GM23338 (cell line): ENCODE measurements at regions not wholly inside any gene's neighbourhood (a gene's known extent, or its start where the extent isn't known, plus 50 kb on each side); places are given as distances from the start of the nearest gene placed in this dataset.

Source experiments
- ATAC-seq: fragments of 200-7000 bp; cut with Tn5 transposase; 3 replicates; pipeline ENCODE4 v1.9.1; 2020
- DNase-seq: peaks from one replicate; pipeline ENCODE4 v3.0.0-alpha.2; 2015; ENCODE audit warnings: low spot score
- H2AFZ ChIP-seq: fragments of 200-600 bp; sonication (generic); 2 replicates; pipeline ENCODE4 v1.8.0; 2016; ENCODE audit warnings: antibody characterized with exemption, mild to moderate bottlenecking, moderate library complexity
- H3F3A ChIP-seq: fragments of 200-600 bp; sonication (generic); replicated peaks from 2 replicates; pipeline ENCODE4 v1.8.0; 2017; ENCODE audit warnings: antibody characterized with exemption, mixed run types, low read depth
- H3K27ac ChIP-seq: fragments of 200-600 bp; sonication (generic); 2 replicates; pipeline ENCODE4 v1.6.1; 2016; ENCODE audit warnings: low read depth
- H3K27me3 ChIP-seq: fragments of 200-600 bp; sonication (generic); 2 replicates; pipeline ENCODE4 v1.8.0; 2016; ENCODE audit warnings: mild to moderate bottlenecking, mixed run types, moderate library complexity; ENCODE audit not compliant: insufficient read depth
- H3K36me3 ChIP-seq: fragments of 200-600 bp; sonication (generic); 2 replicates; pipeline ENCODE4 v1.8.0; 2016; ENCODE audit warnings: mild to moderate bottlenecking; ENCODE audit not compliant: insufficient read depth
- H3K4me1 ChIP-seq: fragments of 200-600 bp; sonication (generic); 2 replicates; pipeline ENCODE4 v1.8.0; 2016; ENCODE audit warnings: mild to moderate bottlenecking, moderate library complexity; ENCODE audit not compliant: insufficient read depth
- H3K4me2 ChIP-seq: fragments of 200-600 bp; sonication (generic); 2 replicates; pipeline ENCODE4 v1.7.1; 2017; ENCODE audit warnings: mixed run types
- H3K4me3 ChIP-seq: fragments of 200-600 bp; sonication (generic); 2 replicates; pipeline ENCODE4 v1.6.1; 2016; ENCODE audit warnings: mixed run types
- H3K79me2 ChIP-seq: fragments of 200-600 bp; sonication (generic); replicated peaks from 2 replicates; pipeline ENCODE4 v1.8.0; 2017; ENCODE audit warnings: mild to moderate bottlenecking; ENCODE audit not compliant: insufficient read depth
- H3K9me2 ChIP-seq: fragments of 200-600 bp; sonication (generic); 2 replicates; pipeline ENCODE4 v1.8.0; 2017; ENCODE audit not compliant: insufficient read depth
- H4K20me1 ChIP-seq: fragments of 200-600 bp; sonication (generic); replicated peaks from 2 replicates; pipeline ENCODE4 v1.8.0; 2017; ENCODE audit warnings: mild to moderate bottlenecking; ENCODE audit not compliant: insufficient read depth
- H3K27ac Mint-ChIP-seq: 2 replicates; pipeline ENCODE4 v1.8.0; 2020; ENCODE audit warnings: inconsistent platforms, mild to moderate bottlenecking, moderate library complexity, mixed read lengths
- H3K27me3 Mint-ChIP-seq: 3 replicates; pipeline ENCODE4 v1.8.0; 2022; ENCODE audit warnings: low read depth, mild to moderate bottlenecking, moderate library complexity, mixed read lengths, inconsistent platforms; ENCODE audit not compliant: insufficient read depth, poor library complexity
- H3K36me3 Mint-ChIP-seq: 3 replicates; pipeline ENCODE4 v1.8.0; 2021; ENCODE audit warnings: low read depth, mild to moderate bottlenecking, inconsistent platforms, moderate library complexity, mixed read lengths
- H3K4me1 Mint-ChIP-seq: 3 replicates; pipeline ENCODE4 v1.8.0; 2020; ENCODE audit warnings: mild to moderate bottlenecking, inconsistent platforms, mixed read lengths
- H3K4me3 Mint-ChIP-seq: 3 replicates; pipeline ENCODE4 v1.8.0; 2021; ENCODE audit warnings: moderate library complexity, mild to moderate bottlenecking, inconsistent platforms, mixed read lengths
- H3K9me3 Mint-ChIP-seq: 3 replicates; pipeline ENCODE4 v1.8.0; 2020; ENCODE audit warnings: moderate library complexity, mild to moderate bottlenecking, inconsistent platforms, mixed read lengths
- ETS1 ChIP-seq: IDR thresholded peaks from 2 replicates; pipeline ENCODE4 v1.6.1; 2016; ENCODE audit warnings: antibody characterized with exemption
- EZH2 ChIP-seq: fragments of 200-600 bp; sonication (generic); IDR thresholded peaks from one replicate; pipeline ENCODE4 v1.8.0; 2017; ENCODE audit warnings: antibody characterized with exemption, mild to moderate bottlenecking, low read depth; ENCODE audit not compliant: unreplicated experiment
- EZH2phosphoT487 ChIP-seq: fragments of 200-600 bp; sonication (generic); IDR thresholded peaks from one replicate; pipeline ENCODE4 v1.8.1; 2018; ENCODE audit warnings: antibody characterized with exemption; ENCODE audit not compliant: unreplicated experiment
- JUNB ChIP-seq: IDR thresholded peaks from one replicate; pipeline ENCODE4 v1.6.1; 2016; ENCODE audit warnings: antibody characterized with exemption; ENCODE audit not compliant: unreplicated experiment
- NANOG ChIP-seq: IDR thresholded peaks from 2 replicates; pipeline ENCODE4 v1.6.1; 2016; ENCODE audit warnings: antibody characterized with exemption, borderline replicate concordance
- POLR2AphosphoS5 ChIP-seq: IDR thresholded peaks from 2 replicates; pipeline ENCODE4 v1.6.1; 2016; ENCODE audit warnings: antibody characterized with exemption, low read depth
- STAT1 ChIP-seq: IDR thresholded peaks from one replicate; pipeline ENCODE4 v1.6.1; 2016; ENCODE audit warnings: antibody characterized with exemption; ENCODE audit not compliant: unreplicated experiment
- ZNF114 ChIP-seq: fragments of 250-450 bp; sonication (Bioruptor Pico); IDR thresholded peaks from 2 replicates; pipeline ENCODE4 v1.5.0; 2020; ENCODE audit warnings: mild to moderate bottlenecking, moderate library complexity
- ZNF331 ChIP-seq: fragments of 250-450 bp; sonication (Bioruptor Pico); IDR thresholded peaks from 2 replicates; pipeline ENCODE4 v1.5.0; 2020; ENCODE audit warnings: low read depth, mild to moderate bottlenecking, moderate library complexity
- TF ChIP-seq, protein P1 (sequence below): IDR thresholded peaks from one replicate; pipeline ENCODE4 v1.6.1; 2018; ENCODE audit warnings: antibody characterized with exemption; ENCODE audit not compliant: unreplicated experiment

- no peaks in the 10 kb centered on the region for H3K4me1 Mint-ChIP-seq
- no peaks in the 10 kb centered on the region for H3K27me3 Mint-ChIP-seq
- H3K27ac Mint-ChIP-seq: no peak overlapping the region
Measured at GRCh38 chrX:42117318-42117717, 194.0 kb upstream of the CASK start.

DNA sequence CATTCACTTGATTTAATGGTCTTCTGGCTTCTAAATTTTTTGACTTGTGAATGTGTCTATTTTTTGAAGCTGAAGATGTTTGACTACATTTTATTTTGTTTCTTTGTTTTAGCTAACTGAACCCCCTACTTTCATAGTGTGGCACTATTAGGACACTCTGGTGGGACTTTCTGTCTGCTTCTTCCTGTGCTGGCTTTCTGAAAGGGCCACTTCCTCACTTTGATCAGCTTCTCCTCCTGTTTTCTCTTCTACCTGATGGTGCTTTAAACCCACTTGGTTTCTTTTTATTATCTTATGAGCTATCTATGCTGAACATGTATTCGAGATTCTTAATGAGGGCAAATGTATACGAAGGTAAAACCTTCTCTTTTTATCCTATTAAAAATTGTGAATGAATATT, 186.1 kb upstream of the CASK start:
- Histone ChIP-seq H3F3A (no peaks in the 10 kb centered on the region), H3K4me2 (no peak overlapping the region), H3K79me2 (no peaks in the 10 kb centered on the region), H4K20me1 (no peaks in the 10 kb centered on the region), H3K27me3 (no peaks in the 10 kb centered on the region), H3K9me2 (no peaks in the 10 kb centered on the region), H2AFZ (no peak overlapping the region), H3K36me3 (no peaks in the 10 kb centered on the region), H3K4me1 (no peaks in the 10 kb centered on the region), H3K4me3 (no peak overlapping the region), H3K27ac (no peak overlapping the region)
- Mint-ChIP-seq H3K27me3 (no peaks in the 10 kb centered on the region), H3K9me3 (peaks cover 11% of the 10 kb centered on the region; the same call in 2 of the 3 replicates), H3K36me3 (peaks cover 15% of the 10 kb centered on the region; the same call in 2 of the 3 replicates), H3K4me3 (no peak overlapping the region), H3K27ac (no peak overlapping the region), H3K4me1 (no peaks in the 10 kb centered on the region; the same call in 2 of the 3 replicates)
- no peak for DNase-seq
- ATAC-seq: no peak
- TF ChIP-seq NANOG: no peak
- TF ChIP-seq EZH2: no peak
- TF ChIP-seq, protein P1, sequence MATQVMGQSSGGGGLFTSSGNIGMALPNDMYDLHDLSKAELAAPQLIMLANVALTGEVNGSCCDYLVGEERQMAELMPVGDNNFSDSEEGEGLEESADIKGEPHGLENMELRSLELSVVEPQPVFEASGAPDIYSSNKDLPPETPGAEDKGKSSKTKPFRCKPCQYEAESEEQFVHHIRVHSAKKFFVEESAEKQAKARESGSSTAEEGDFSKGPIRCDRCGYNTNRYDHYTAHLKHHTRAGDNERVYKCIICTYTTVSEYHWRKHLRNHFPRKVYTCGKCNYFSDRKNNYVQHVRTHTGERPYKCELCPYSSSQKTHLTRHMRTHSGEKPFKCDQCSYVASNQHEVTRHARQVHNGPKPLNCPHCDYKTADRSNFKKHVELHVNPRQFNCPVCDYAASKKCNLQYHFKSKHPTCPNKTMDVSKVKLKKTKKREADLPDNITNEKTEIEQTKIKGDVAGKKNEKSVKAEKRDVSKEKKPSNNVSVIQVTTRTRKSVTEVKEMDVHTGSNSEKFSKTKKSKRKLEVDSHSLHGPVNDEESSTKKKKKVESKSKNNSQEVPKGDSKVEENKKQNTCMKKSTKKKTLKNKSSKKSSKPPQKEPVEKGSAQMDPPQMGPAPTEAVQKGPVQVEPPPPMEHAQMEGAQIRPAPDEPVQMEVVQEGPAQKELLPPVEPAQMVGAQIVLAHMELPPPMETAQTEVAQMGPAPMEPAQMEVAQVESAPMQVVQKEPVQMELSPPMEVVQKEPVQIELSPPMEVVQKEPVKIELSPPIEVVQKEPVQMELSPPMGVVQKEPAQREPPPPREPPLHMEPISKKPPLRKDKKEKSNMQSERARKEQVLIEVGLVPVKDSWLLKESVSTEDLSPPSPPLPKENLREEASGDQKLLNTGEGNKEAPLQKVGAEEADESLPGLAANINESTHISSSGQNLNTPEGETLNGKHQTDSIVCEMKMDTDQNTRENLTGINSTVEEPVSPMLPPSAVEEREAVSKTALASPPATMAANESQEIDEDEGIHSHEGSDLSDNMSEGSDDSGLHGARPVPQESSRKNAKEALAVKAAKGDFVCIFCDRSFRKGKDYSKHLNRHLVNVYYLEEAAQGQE: no peak
- no peak for TF ChIP-seq EZH2phosphoT487
- no peak for TF ChIP-seq STAT1
- no peak for TF ChIP-seq ETS1
- no peak for TF ChIP-seq ZNF331 (CRISPR knock-in tag)
- TF ChIP-seq ZNF114 (CRISPR knock-in tag): no peak
- no peak for TF ChIP-seq POLR2AphosphoS5

More at GRCh38 chrX:42117318-42117717, 194.0 kb upstream of the CASK start:
- ATAC-seq (no peak), DNase-seq (no peak)
- Mint-ChIP-seq H3K36me3 (peaks cover 11% of the 10 kb centered on the region; the same call in 2 of the 3 replicates), H3K9me3 (peaks cover 8% of the 10 kb centered on the region; the same call in 2 of the 3 replicates), H3K4me3 (no peak overlapping the region)
- no peak overlapping the region for H3K27ac ChIP-seq
- H3F3A ChIP-seq: no peaks in the 10 kb centered on the region
- H3K4me1 ChIP-seq: no peaks in the 10 kb centered on the region
- H3K36me3 ChIP-seq: no peaks in the 10 kb centered on the region
- no peaks in the 10 kb centered on the region for H3K79me2 ChIP-seq
- H3K4me3 ChIP-seq: no peak overlapping the region
- H4K20me1 ChIP-seq: no peaks in the 10 kb centered on the region
- TF ChIP-seq EZH2 (no peak), JUNB (no peak), STAT1 (no peak), POLR2AphosphoS5 (no peak), EZH2phosphoT487 (no peak), ETS1 (no peak)
- no peak overlapping the region for H3K4me2 ChIP-seq
- H3K27me3 ChIP-seq: no peaks in the 10 kb centered on the region
- H2AFZ ChIP-seq: no peak overlapping the region
- H3K9me2 ChIP-seq: no peaks in the 10 kb centered on the region; the same call in 1 of the 2 replicates
